ENCODE measurements at regions not wholly inside any gene's neighbourhood (a gene's known extent, or its start where the extent isn't known, plus 50 kb on each side); places are given as distances from the start of the nearest gene placed in this dataset.
"Not testable (repeated sequence)": the region's sequence is repeated elsewhere in the genome, so short reads cannot be mapped to it uniquely, and the experiment has no call there.

DNA sequence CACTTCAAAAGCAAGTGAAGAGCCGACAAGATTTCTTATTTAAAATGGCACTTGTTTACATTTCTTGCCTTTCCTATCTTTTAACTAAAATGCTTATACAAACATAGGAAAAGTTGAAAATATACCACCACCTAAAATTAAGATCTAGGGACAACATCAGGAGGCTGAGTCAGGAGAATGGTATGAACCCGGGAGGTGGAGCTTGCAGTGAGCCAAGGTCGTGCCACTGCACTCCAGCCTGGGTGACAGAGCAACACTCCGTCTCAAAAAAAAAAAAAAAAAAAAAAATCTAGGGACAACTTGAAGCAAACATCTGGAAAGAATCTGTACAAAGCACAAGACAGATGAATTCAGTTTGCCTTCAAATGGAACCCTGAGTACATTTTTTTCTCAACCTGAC, 1455.3 kb downstream of the KHDRBS2 start:
- TF ChIP-seq, protein P1, sequence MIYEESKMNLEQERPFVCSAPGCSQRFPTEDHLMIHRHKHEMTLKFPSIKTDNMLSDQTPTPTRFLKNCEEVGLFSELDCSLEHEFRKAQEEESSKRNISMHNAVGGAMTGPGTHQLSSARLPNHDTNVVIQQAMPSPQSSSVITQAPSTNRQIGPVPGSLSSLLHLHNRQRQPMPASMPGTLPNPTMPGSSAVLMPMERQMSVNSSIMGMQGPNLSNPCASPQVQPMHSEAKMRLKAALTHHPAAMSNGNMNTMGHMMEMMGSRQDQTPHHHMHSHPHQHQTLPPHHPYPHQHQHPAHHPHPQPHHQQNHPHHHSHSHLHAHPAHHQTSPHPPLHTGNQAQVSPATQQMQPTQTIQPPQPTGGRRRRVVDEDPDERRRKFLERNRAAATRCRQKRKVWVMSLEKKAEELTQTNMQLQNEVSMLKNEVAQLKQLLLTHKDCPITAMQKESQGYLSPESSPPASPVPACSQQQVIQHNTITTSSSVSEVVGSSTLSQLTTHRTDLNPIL (CRISPR knock-in tag; IDR thresholded peaks at IDR 0.05; ENCODE audit: low read depth) = not testable (repeated sequence)
- TF ChIP-seq ZNF8 (CRISPR knock-in tag; IDR thresholded peaks at IDR 0.05); SNAI2 (CRISPR knock-in tag; IDR thresholded peaks at IDR 0.05); TOX (CRISPR knock-in tag; IDR thresholded peaks at IDR 0.05; ENCODE audit: borderline replicate concordance); ESRRG (CRISPR knock-in tag; IDR thresholded peaks at IDR 0.05); ZNF565 (CRISPR knock-in tag; conservative IDR thresholded peaks at IDR 0.05; ENCODE audit: low read depth); ISL1 (CRISPR knock-in tag; IDR thresholded peaks at IDR 0.05); PPARA (CRISPR knock-in tag; IDR thresholded peaks at IDR 0.05; ENCODE audit: borderline replicate concordance); BACH2 (CRISPR knock-in tag; IDR thresholded peaks at IDR 0.05; ENCODE audit: borderline replicate concordance): not testable (repeated sequence)
- TF ChIP-seq, protein P2, sequence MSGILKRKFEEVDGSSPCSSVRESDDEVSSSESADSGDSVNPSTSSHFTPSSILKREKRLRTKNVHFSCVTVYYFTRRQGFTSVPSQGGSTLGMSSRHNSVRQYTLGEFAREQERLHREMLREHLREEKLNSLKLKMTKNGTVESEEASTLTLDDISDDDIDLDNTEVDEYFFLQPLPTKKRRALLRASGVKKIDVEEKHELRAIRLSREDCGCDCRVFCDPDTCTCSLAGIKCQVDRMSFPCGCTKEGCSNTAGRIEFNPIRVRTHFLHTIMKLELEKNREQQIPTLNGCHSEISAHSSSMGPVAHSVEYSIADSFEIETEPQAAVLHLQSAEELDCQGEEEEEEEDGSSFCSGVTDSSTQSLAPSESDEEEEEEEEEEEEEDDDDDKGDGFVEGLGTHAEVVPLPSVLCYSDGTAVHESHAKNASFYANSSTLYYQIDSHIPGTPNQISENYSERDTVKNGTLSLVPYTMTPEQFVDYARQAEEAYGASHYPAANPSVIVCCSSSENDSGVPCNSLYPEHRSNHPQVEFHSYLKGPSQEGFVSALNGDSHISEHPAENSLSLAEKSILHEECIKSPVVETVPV (CRISPR knock-in tag; IDR thresholded peaks at IDR 0.05) = not testable (repeated sequence)
- TF ChIP-seq, protein P3, sequence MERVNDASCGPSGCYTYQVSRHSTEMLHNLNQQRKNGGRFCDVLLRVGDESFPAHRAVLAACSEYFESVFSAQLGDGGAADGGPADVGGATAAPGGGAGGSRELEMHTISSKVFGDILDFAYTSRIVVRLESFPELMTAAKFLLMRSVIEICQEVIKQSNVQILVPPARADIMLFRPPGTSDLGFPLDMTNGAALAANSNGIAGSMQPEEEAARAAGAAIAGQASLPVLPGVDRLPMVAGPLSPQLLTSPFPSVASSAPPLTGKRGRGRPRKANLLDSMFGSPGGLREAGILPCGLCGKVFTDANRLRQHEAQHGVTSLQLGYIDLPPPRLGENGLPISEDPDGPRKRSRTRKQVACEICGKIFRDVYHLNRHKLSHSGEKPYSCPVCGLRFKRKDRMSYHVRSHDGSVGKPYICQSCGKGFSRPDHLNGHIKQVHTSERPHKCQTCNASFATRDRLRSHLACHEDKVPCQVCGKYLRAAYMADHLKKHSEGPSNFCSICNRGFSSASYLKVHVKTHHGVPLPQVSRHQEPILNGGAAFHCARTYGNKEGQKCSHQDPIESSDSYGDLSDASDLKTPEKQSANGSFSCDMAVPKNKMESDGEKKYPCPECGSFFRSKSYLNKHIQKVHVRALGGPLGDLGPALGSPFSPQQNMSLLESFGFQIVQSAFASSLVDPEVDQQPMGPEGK (CRISPR knock-in tag; IDR thresholded peaks at IDR 0.05; ENCODE audit: borderline replicate concordance) = not testable (repeated sequence)
